ENCODE measurements at regions not wholly inside any gene's neighbourhood (a gene's known extent, or its start where the extent isn't known, plus 50 kb on each side); places are given as distances from the start of the nearest gene placed in this dataset.

- H3K4me1 ChIP-seq (ENCODE audit: insufficient read depth, low read length, poor library complexity, severe bottlenecking), result no peaks in the 10 kb centered on the region
- no peak overlapping the region for H3K4me3 ChIP-seq (ENCODE audit: low read depth, low read length, poor library complexity, severe bottlenecking)
- POLR2A ChIA-PET, result no interaction called here
- no peaks in the 10 kb centered on the region for H3K9me3 ChIP-seq (ENCODE audit: low read length)
- intact Hi-C loops (cut with micrococcal nuclease; ENCODE audit: unreplicated experiment), result no loop called here
- TF ChIP-seq CTCF (conservative IDR thresholded peaks at IDR 0.05; ENCODE audit: low read length) (no peak), EZH2phosphoT487 (IDR thresholded peaks at IDR 0.05; ENCODE audit: borderline replicate concordance, low read depth, low read length) (no peak)
- CTCF ChIA-PET (ENCODE audit: unreplicated experiment), result no interaction called here
- H3K79me2 ChIP-seq (ENCODE audit: insufficient read depth, low read depth, low read length), result no peaks in the 10 kb centered on the region
- no peak overlapping the region for H3K4me2 ChIP-seq (ENCODE audit: low read length)
- no peaks in the 10 kb centered on the region for H3K36me3 ChIP-seq (ENCODE audit: insufficient read depth, low read length)
- H4K20me1 ChIP-seq (ENCODE audit: insufficient read depth, low read length), result no peaks in the 10 kb centered on the region
- no TSS peak for BruUV-seq (replicated peaks)
- DNase-seq (ENCODE audit: low spot score), result no peak
- H2AFZ ChIP-seq (ENCODE audit: low read length), result no peak overlapping the region
- no peak overlapping the region for H3K27ac ChIP-seq (ENCODE audit: low read depth, low read length, poor library complexity, severe bottlenecking)
- H3K9me2 ChIP-seq (ENCODE audit: insufficient read depth, low read length), result no peaks in the 10 kb centered on the region
Observed at GRCh38 chr10:90286406-90286805, 571.4 kb downstream of the HTR7 start.

- Histone ChIP-seq H3K27ac (ENCODE audit: low read depth, low read length, poor library complexity, severe bottlenecking) (no peak overlapping the region), H2AFZ (ENCODE audit: low read length) (no peak overlapping the region), H3K79me2 (ENCODE audit: insufficient read depth, low read depth, low read length) (no peaks in the 10 kb centered on the region), H3K9me3 (ENCODE audit: low read length) (no peaks in the 10 kb centered on the region), H4K20me1 (ENCODE audit: insufficient read depth, low read length) (no peaks in the 10 kb centered on the region), H3K9me2 (ENCODE audit: insufficient read depth, low read length) (no peaks in the 10 kb centered on the region), H3K4me3 (ENCODE audit: low read depth, low read length, poor library complexity, severe bottlenecking) (no peak overlapping the region), H3K4me2 (ENCODE audit: low read length) (no peak overlapping the region), H3K4me1 (ENCODE audit: insufficient read depth, low read length, poor library complexity, severe bottlenecking) (no peaks in the 10 kb centered on the region), H3K36me3 (ENCODE audit: insufficient read depth, low read length) (no peaks in the 10 kb centered on the region)
- TF ChIP-seq CTCF (conservative IDR thresholded peaks at IDR 0.05; ENCODE audit: low read length) (no peak), EZH2phosphoT487 (IDR thresholded peaks at IDR 0.05; ENCODE audit: borderline replicate concordance, low read depth, low read length) (no peak)
- BruUV-seq (replicated peaks), result no TSS peak
- intact Hi-C loops (cut with micrococcal nuclease; ENCODE audit: unreplicated experiment), result no loop called here
- CTCF ChIA-PET (ENCODE audit: unreplicated experiment), result no interaction called here
- DNase-seq (ENCODE audit: low spot score), result no peak
- POLR2A ChIA-PET, result interaction anchor here (0.6 kb wide), 1 partner anchor 83 kb away, joined by 4 read pairs; no protein-coding TSS in a partner anchor
Observed at GRCh38 chr10:90286941-90287340, 570.9 kb downstream of the HTR7 start.

- no peak for DNase-seq (ENCODE audit: low spot score)
- Histone ChIP-seq H3K27ac (ENCODE audit: low read depth, low read length, poor library complexity, severe bottlenecking) (no peak overlapping the region), H3K79me2 (ENCODE audit: insufficient read depth, low read depth, low read length) (no peaks in the 10 kb centered on the region), H4K20me1 (ENCODE audit: insufficient read depth, low read length) (no peaks in the 10 kb centered on the region), H3K4me1 (ENCODE audit: insufficient read depth, low read length, poor library complexity, severe bottlenecking) (no peaks in the 10 kb centered on the region), H3K9me2 (ENCODE audit: insufficient read depth, low read length) (no peaks in the 10 kb centered on the region), H3K36me3 (ENCODE audit: insufficient read depth, low read length) (no peaks in the 10 kb centered on the region), H3K9me3 (ENCODE audit: low read length) (no peaks in the 10 kb centered on the region), H2AFZ (ENCODE audit: low read length) (no peak overlapping the region), H3K4me2 (ENCODE audit: low read length) (no peak overlapping the region), H3K4me3 (ENCODE audit: low read depth, low read length, poor library complexity, severe bottlenecking) (no peak overlapping the region)
- no TSS peak for BruUV-seq (replicated peaks)
- intact Hi-C loops (cut with micrococcal nuclease; ENCODE audit: unreplicated experiment), result no loop called here
- TF ChIP-seq EZH2phosphoT487 (IDR thresholded peaks at IDR 0.05; ENCODE audit: borderline replicate concordance, low read depth, low read length) (no peak), CTCF (conservative IDR thresholded peaks at IDR 0.05; ENCODE audit: low read length) (no peak)
- ChIA-PET CTCF (ENCODE audit: unreplicated experiment) (no interaction called here), POLR2A (no interaction called here)
Observed at GRCh38 chr10:90288391-90288933, 569.4 kb downstream of the HTR7 start.

Data from OCI-LY7 (cell line).